HCT116 (cell line): ENCODE measurements at regions not wholly inside any gene's neighbourhood (a gene's known extent, or its start where the extent isn't known, plus 50 kb on each side); places are given as distances from the start of the nearest gene placed in this dataset.

Experiments
- ATAC-seq: fragments of 200-7000 bp; cut with Tn5 transposase; 2 replicates; pipeline ENCODE4 v1.9.1; 2020; ENCODE audit warnings: mild to moderate bottlenecking, moderate library complexity
- BruUV-seq: library from RNA; stranded (reverse); fragments of 400-500 nt; replicated peaks from 2 replicates; lab custom pipeline; 2021; lab: Mats Ljungman, UMichigan
- CTCF ChIA-PET: fragments of 300-600 bp; sonication (Branson Sonifier 250); formaldehyde crosslinking; loops from one replicate; lab custom pipeline; 2021; ENCODE audit warnings: antibody characterized with exemption; lab: Charles Lee
- POLR2A ChIA-PET: fragments of 300-600, 350-600 bp; sonication (Branson Sonifier 250); formaldehyde crosslinking; loops from one replicate; lab custom pipeline; 2021; ENCODE audit warnings: antibody characterized with exemption; lab: Charles Lee
- RAD21 ChIA-PET, 2 experiments: fragments of 300-600 bp; sonication (Branson Sonifier 250); formaldehyde crosslinking; loops; one replicate each; lab custom pipeline; 2023; ENCODE audit warnings: low total read pairs in 2 of 2; ENCODE audit not compliant: uncharacterized antibody in 2 of 2, unreplicated experiment in 2 of 2, low non-redundant PET in 1 of 2; lab: Charles Lee
- DNase-seq: peaks from one replicate; pipeline ENCODE4 v3.0.0-alpha.2; 2010; ENCODE audit warnings: low read depth, low spot score
- H2AFZ ChIP-seq: fragments of 200-600 bp; shearing (Covaris generic), sonication (generic); 2 replicates; pipeline ENCODE4 v1.6.1; 2017; ENCODE audit warnings: low read depth, mixed run types, mixed read lengths, antibody characterized with exemption, low read length; ENCODE audit not compliant: poor library complexity, severe bottlenecking
- H3K27ac ChIP-seq: 2 replicates; pipeline ENCODE4 v1.5.1; 2012; ENCODE audit warnings: low read depth, low read length
- H3K27me3 ChIP-seq: fragments of 200-600 bp; sonication (generic); 2 replicates; pipeline ENCODE4 v1.6.1; 2016; ENCODE audit warnings: mixed run types, low read length, mixed read lengths; ENCODE audit not compliant: insufficient read depth
- H3K36me3 ChIP-seq, 2 experiments: fragments of 200-500 bp in 1 of 2; fragments of 200-600 bp in 1 of 2; sonication (Bioruptor generic) in 1 of 2; sonication (generic) in 1 of 2; 2 replicates each; pipeline versions ENCODE4 v1.5.1 to v1.6.1; 2014 to 2016; ENCODE audit warnings: low read length in 2 of 2, inconsistent platforms in 1 of 2, mixed read lengths in 1 of 2, mixed run types in 1 of 2; ENCODE audit not compliant: insufficient read depth in 2 of 2, control insufficient read depth in 1 of 2
- H3K4me1 ChIP-seq, 2 experiments: fragments of 200-600 bp in 1 of 2; sonication (generic) in 1 of 2; 2 replicates each; pipeline versions ENCODE4 v1.5.1 to v1.6.1; 2012 to 2017; ENCODE audit warnings: low read length in 2 of 2, inconsistent platforms in 1 of 2, mild to moderate bottlenecking in 1 of 2, mixed read lengths in 1 of 2, mixed run types in 1 of 2, moderate library complexity in 1 of 2; ENCODE audit not compliant: insufficient read depth in 2 of 2, control insufficient read depth in 1 of 2
- H3K4me2 ChIP-seq: fragments of 200-600 bp; sonication (generic); 2 replicates; pipeline ENCODE4 v1.6.1; 2017; ENCODE audit warnings: mixed run types, low read length, mixed read lengths
- H3K4me3 ChIP-seq, 2 experiments: fragments of 200-600 bp in 1 of 2; sonication (generic) in 1 of 2; replicated peaks in 1 of 2; 2 replicates each; pipeline ENCODE4 v1.5.1; 2011 to 2016; ENCODE audit warnings: low read length in 2 of 2, control low read depth in 1 of 2, low read depth in 1 of 2, mild to moderate bottlenecking in 1 of 2, mixed read lengths in 1 of 2, mixed run types in 1 of 2
- H3K79me2 ChIP-seq: fragments of 200-600 bp; sonication (generic); 2 replicates; pipeline ENCODE4 v1.6.1; 2017; ENCODE audit warnings: mild to moderate bottlenecking, mixed run types, low read length, moderate library complexity, mixed read lengths; ENCODE audit not compliant: insufficient read depth
- H3K9ac ChIP-seq: fragments of 200-600 bp; sonication (generic); 2 replicates; pipeline ENCODE4 v1.6.1; 2016; ENCODE audit warnings: low read length, mixed read lengths
- H3K9me2 ChIP-seq: fragments of 200-600 bp; sonication (generic), shearing (Covaris generic); 2 replicates; pipeline ENCODE4 v1.6.1; 2017; ENCODE audit warnings: mixed run types, mild to moderate bottlenecking, moderate library complexity; ENCODE audit not compliant: insufficient read depth
- H3K9me3 ChIP-seq, 2 experiments: fragments of 200-500 bp in 1 of 2; fragments of 200-600 bp in 1 of 2; sonication (Bioruptor generic) in 1 of 2; sonication (generic) in 1 of 2; 2 replicates each; pipeline ENCODE4 v1.6.1; 2014 to 2017; ENCODE audit warnings: low read length in 2 of 2, mixed read lengths in 2 of 2, inconsistent platforms in 1 of 2, low read depth in 1 of 2, mild to moderate bottlenecking in 1 of 2, mixed run types in 1 of 2, moderate library complexity in 1 of 2; ENCODE audit not compliant: control insufficient read depth in 1 of 2, insufficient read depth in 1 of 2
- H4K20me1 ChIP-seq: fragments of 200-600 bp; sonication (generic), shearing (Covaris generic); 2 replicates; pipeline ENCODE4 v1.6.1; 2017; ENCODE audit warnings: mixed run types, mild to moderate bottlenecking, moderate library complexity; ENCODE audit not compliant: insufficient read depth
- CBX3 ChIP-seq: IDR thresholded peaks from 2 replicates; pipeline ENCODE4 v1.6.1; 2012; ENCODE audit warnings: low read depth
- CEBPB ChIP-seq: IDR thresholded peaks from 2 replicates; pipeline ENCODE4 v1.6.1; 2012; ENCODE audit warnings: low read depth
- CTCF ChIP-seq, 3 experiments: fragments of 200-600 bp in 1 of 3; sonication (generic) in 1 of 3; IDR thresholded peaks in 2 of 3; conservative IDR thresholded peaks in 1 of 3; 2 replicates each; pipeline ENCODE4 v1.5.1; 2012 to 2017; ENCODE audit warnings: low read depth in 2 of 3, low read length in 2 of 3, antibody characterized with exemption in 1 of 3, borderline replicate concordance in 1 of 3, control low read depth in 1 of 3, mild to moderate bottlenecking in 1 of 3, mixed read lengths in 1 of 3, mixed run types in 1 of 3, moderate library complexity in 1 of 3; ENCODE audit not compliant: insufficient read depth in 1 of 3
- EGR1 ChIP-seq: IDR thresholded peaks from 2 replicates; pipeline ENCODE4 v1.6.1; 2012; ENCODE audit warnings: low read depth
- ELF1 ChIP-seq: IDR thresholded peaks from 2 replicates; pipeline ENCODE4 v1.6.1; 2012; ENCODE audit warnings: low read depth, borderline replicate concordance
- EZH2 ChIP-seq: fragments of 200-600 bp; sonication (generic); IDR thresholded peaks from 2 replicates; pipeline ENCODE4 v1.6.1; 2017; ENCODE audit warnings: antibody characterized with exemption, mixed run types
- EZH2phosphoT487 ChIP-seq: fragments of 200-600 bp; IDR thresholded peaks from 2 replicates; pipeline ENCODE4 v1.6.1; 2018; ENCODE audit warnings: antibody characterized with exemption, borderline replicate concordance
- FOSL1 ChIP-seq: IDR thresholded peaks from 2 replicates; pipeline ENCODE4 v1.6.1; 2012; ENCODE audit warnings: low read depth
- JUND ChIP-seq: IDR thresholded peaks from 2 replicates; pipeline ENCODE4 v1.6.1; 2012
- MAX ChIP-seq: IDR thresholded peaks from 2 replicates; pipeline ENCODE4 v1.6.1; 2012
- POLR2A ChIP-seq: IDR thresholded peaks from 2 replicates; pipeline ENCODE4 v1.7.0; 2011; ENCODE audit warnings: borderline replicate concordance; ENCODE audit not compliant: insufficient read depth, insufficient read length; ENCODE audit errors: extremely low read depth
- RAD21 ChIP-seq: IDR thresholded peaks from 2 replicates; pipeline ENCODE4 v1.6.1; 2012; ENCODE audit warnings: low read depth, mild to moderate bottlenecking
- REST ChIP-seq: IDR thresholded peaks from 2 replicates; pipeline ENCODE4 v1.6.1; 2012; ENCODE audit warnings: low read depth
- SIN3A ChIP-seq: IDR thresholded peaks from 2 replicates; pipeline ENCODE4 v1.6.1; 2012; ENCODE audit warnings: low read depth
- SP1 ChIP-seq: IDR thresholded peaks from 2 replicates; pipeline ENCODE4 v1.6.1; 2012; ENCODE audit warnings: low read depth
- SRF ChIP-seq: IDR thresholded peaks from 2 replicates; pipeline ENCODE4 v1.6.1; 2012; ENCODE audit warnings: low read depth
- TCF7L2 ChIP-seq: IDR thresholded peaks from 2 replicates; pipeline ENCODE4 v1.7.0; 2011; ENCODE audit warnings: borderline replicate concordance, inconsistent platforms; ENCODE audit not compliant: insufficient read depth, insufficient read length; ENCODE audit errors: extremely low read depth
- YY1 ChIP-seq: IDR thresholded peaks from 2 replicates; pipeline ENCODE4 v1.6.1; 2011; ENCODE audit warnings: low read length, low read depth, moderate library complexity, mild to moderate bottlenecking; ENCODE audit not compliant: insufficient replicate concordance; ENCODE audit errors: extremely low read depth
- ZBTB33 ChIP-seq: IDR thresholded peaks from 2 replicates; pipeline ENCODE4 v1.6.1; 2011; ENCODE audit warnings: mild to moderate bottlenecking, low read length, moderate library complexity; ENCODE audit not compliant: insufficient replicate concordance; ENCODE audit errors: extremely low read depth
- ZNF274 ChIP-seq: fragments of 200-500 bp; sonication (Bioruptor generic); IDR thresholded peaks from 2 replicates; pipeline ENCODE4 v1.6.1; 2014; ENCODE audit warnings: mild to moderate bottlenecking, low read depth, low read length, inconsistent platforms
- intact Hi-C: fragments of 100-400 bp; cut with micrococcal nuclease; formaldehyde crosslinking; loops from 2 replicates; pipeline ENCODE4 v1.10.0; 2022

- CTCF ChIA-PET = no interaction called here
- Histone ChIP-seq H3K4me1 (no peaks in the 10 kb centered on the region), H3K4me3 (no peak overlapping the region), H3K9me3 (peaks cover 0 to 3% of the 10 kb centered on the region in 2 experiments; a peak in 1 of 4 replicates), H3K27ac (no peak overlapping the region), H3K27me3 (peaks cover 9% of the 10 kb centered on the region; the same call in 1 of the 2 replicates), H3K9ac (no peak overlapping the region), H3K36me3 (no peaks in the 10 kb centered on the region), H2AFZ (no peak overlapping the region), H3K4me2 (no peak overlapping the region), H3K9me2 (no peaks in the 10 kb centered on the region), H3K79me2 (no peaks in the 10 kb centered on the region), H4K20me1 (no peaks in the 10 kb centered on the region)
- TF ChIP-seq SP1 (no peak), RAD21 (no peak), CEBPB (no peak), SIN3A (no peak), TCF7L2 (no peak), JUND (no peak), MAX (no peak), ZNF274 (no peak), CTCF (IDR thresholded peaks at IDR 0.05 in 2 of 3, conservative IDR thresholded peaks at IDR 0.05 in 1 of 3; ENCODE audit: borderline replicate concordance in 1 of 3, insufficient read depth in 1 of 3, low read depth in 2 of 3, low read length in 2 of 3) (no peak), SRF (no peak), FOSL1 (no peak), REST (no peak), POLR2A (no peak), ZBTB33 (no peak), EZH2phosphoT487 (no peak), CBX3 (no peak), EZH2 (no peak), ELF1 (no peak), YY1 (no peak), EGR1 (no peak)
- POLR2A ChIA-PET = no interaction called here
- DNase-seq (no peak), ATAC-seq (no peak)
- RAD21 ChIA-PET = no interaction called here
- BruUV-seq = no TSS peak
- intact Hi-C loops = no loop called here
Measured at GRCh38 chr13:111948811-111949210, 118.1 kb upstream of the SOX1 start.
